GM10248 (cell line): ENCODE measurements at regions not wholly inside any gene's neighbourhood (a gene's known extent, or its start where the extent isn't known, plus 50 kb on each side); places are given as distances from the start of the nearest gene placed in this dataset.

Source experiments
- CTCF ChIA-PET: fragments of 300-600 bp; sonication (Branson Sonifier 250); formaldehyde crosslinking; extraction: SDS; loops from one replicate; lab custom pipeline; 2021; ENCODE audit warnings: antibody characterized with exemption; lab: Yijun Ruan, JAX
- POLR2A ChIA-PET: fragments of 350-650 bp; sonication (Branson Sonifier 250); formaldehyde crosslinking; extraction: SDS; loops from one replicate; lab custom pipeline; 2020; ENCODE audit warnings: antibody characterized with exemption; lab: Yijun Ruan, JAX
- DNase-seq: peaks from one replicate; pipeline ENCODE4 v3.0.0; 2012; ENCODE audit errors: extremely low spot score
- TF ChIP-seq, protein P1 (sequence below): IDR thresholded peaks from 2 replicates; pipeline ENCODE4 v1.5.1; 2012; ENCODE audit warnings: mild to moderate bottlenecking, low read depth; ENCODE audit errors: extremely low read depth, missing control alignments, control extremely low read depth

DNA sequence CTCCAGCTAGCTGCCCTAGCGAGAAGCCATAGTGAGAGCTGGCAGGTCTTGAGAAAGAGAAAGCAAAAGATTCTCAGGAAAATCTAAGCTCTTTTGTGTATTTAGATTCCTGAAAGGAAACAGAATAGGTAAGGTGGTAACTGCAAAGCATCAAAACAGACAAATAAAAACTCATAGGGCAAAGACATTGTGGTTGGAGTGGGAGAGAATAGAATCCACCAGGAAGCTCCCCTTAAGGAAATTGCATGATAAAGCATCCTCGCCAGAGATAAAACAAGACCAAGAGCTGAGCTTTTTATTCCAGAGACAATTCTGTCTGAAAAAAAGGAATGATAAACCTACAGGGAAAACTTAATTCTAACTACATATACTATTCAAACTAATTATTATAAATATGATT, 232.6 kb downstream of the SI start:
- TF ChIP-seq, protein P1, sequence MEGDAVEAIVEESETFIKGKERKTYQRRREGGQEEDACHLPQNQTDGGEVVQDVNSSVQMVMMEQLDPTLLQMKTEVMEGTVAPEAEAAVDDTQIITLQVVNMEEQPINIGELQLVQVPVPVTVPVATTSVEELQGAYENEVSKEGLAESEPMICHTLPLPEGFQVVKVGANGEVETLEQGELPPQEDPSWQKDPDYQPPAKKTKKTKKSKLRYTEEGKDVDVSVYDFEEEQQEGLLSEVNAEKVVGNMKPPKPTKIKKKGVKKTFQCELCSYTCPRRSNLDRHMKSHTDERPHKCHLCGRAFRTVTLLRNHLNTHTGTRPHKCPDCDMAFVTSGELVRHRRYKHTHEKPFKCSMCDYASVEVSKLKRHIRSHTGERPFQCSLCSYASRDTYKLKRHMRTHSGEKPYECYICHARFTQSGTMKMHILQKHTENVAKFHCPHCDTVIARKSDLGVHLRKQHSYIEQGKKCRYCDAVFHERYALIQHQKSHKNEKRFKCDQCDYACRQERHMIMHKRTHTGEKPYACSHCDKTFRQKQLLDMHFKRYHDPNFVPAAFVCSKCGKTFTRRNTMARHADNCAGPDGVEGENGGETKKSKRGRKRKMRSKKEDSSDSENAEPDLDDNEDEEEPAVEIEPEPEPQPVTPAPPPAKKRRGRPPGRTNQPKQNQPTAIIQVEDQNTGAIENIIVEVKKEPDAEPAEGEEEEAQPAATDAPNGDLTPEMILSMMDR, result no peak
- no peak for DNase-seq
- ChIA-PET POLR2A (no interaction called here), CTCF (interaction anchor here (1.2 kb wide), 1 partner anchor 9 kb away, joined by 4 read pairs; no protein-coding TSS in a partner anchor)

DNA sequence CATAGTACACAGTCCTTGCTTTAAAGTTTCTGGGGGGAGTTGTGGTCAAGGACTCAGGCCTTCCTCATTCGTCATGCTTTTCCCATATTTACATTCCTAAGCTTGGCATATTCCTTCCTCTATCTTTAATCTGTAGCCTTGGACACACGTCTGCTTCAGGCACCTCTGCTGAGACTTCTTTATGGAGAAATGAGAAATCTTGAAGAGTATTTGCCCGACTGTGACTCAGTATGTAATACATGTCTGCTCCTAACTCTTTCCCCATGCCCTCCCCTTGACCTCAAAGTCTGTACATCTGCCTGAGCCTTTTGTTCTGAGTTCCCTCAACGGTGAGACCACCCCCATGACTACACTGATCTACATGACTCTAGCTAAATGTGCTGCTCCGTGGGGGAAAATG, 246.1 kb downstream of the SI start:
- CTCF ChIA-PET, result no interaction called here
- POLR2A ChIA-PET, result no interaction called here
- TF ChIP-seq, protein P1, result no peak
- no peak for DNase-seq

DNA sequence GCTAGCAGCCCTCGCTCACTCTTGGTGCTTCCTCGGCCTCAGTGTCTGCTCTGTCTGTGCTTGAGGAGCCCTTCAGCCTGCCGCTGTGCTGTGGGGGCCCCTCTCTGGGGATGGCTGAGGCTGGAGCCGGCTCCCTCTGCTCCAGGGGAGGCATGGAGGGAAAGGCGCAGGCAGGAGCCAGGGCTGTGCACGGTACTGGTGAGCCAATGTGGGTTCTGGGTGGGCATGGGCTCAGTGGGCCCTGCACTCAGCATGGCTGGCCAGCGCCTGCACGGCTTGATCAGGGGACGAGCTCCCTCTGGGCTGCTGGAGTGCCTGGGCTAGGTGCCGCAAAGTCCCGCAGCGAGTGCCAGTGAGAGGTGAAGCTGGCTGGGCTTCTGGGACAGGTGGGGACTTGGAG, 260.0 kb downstream of the SI start:
- TF ChIP-seq, protein P1, result no peak
- no peak for DNase-seq
- ChIA-PET CTCF (interaction anchor here (1.1 to 1.5 kb wide), 2 partner anchors 10 to 11 kb away, joined by 3 to 4 read pairs; no protein-coding TSS in a partner anchor), POLR2A (no interaction called here)

DNA sequence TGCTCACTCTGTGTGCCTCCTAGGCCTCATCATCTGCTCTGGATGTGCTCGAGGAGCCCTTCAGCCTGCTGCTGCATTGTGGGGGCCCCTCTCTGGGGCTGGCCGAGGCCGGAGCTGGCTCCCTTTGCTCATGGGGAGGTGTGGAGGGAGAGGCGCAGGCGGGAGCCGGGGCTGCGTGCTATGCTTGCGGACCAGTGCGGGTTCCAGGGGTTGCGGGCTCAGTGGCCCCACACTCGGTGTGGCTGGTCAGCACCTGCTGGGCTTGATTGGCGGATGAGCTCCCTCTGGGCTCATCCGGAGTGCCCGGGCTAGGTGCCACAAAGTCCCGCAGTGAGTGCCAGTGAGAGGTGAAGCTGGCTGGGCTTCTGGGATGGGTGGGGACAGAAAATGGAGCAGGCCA, 264.2 kb downstream of the SI start:
- CTCF ChIA-PET, result interaction anchor here (1.5 kb wide), 1 partner anchor 16 kb away, joined by 3 read pairs; no protein-coding TSS in a partner anchor
- POLR2A ChIA-PET, result no interaction called here
- TF ChIP-seq, protein P1, result no peak
- DNase-seq, result no peak

DNA sequence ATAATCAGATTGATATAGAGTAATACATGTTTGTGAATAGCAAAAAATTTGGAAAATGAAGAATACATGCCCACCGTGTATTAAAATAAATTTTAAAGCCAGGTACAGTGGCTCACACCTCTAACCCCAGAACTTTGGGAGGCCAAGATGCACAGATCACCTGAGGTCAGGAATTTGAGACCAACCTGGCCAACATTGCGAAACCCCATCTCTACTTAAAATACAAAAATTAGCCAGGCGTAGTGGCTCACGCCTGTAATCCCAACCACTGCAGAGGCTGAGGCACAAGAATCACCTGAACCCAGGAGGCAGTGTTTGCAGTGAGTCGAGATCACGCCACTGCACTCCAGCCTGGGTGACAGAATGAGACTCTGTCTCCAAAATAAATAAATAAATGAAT, 266.3 kb downstream of the SI start:
- DNase-seq, result no peak
- TF ChIP-seq, protein P1, result no peak
- CTCF ChIA-PET, result no interaction called here
- POLR2A ChIA-PET, result no interaction called here

DNA sequence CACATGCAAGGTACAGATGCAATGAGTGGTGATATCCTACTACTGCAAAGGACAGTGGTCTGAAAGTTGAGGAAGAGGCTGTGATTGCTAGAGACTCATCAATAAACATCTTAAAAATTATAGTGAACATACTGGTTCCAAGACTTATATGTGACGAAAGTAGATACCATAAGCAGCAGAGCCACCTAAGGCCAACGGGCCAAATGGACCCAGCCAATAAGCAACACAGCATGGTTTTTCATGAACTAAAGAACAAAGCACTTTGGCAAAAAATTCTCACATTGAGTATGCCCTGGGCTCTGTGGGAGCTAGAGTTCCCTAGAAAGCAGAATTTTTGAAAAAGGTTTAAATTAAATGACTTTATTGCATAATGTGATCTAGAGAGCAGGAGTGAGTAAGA, 272.1 kb downstream of the SI start:
- TF ChIP-seq, protein P1, result no peak
- ChIA-PET POLR2A (no interaction called here), CTCF (interaction anchor here (1.1 kb wide), 1 partner anchor 53 kb away, joined by 3 read pairs; no protein-coding TSS in a partner anchor)
- no peak for DNase-seq

DNA sequence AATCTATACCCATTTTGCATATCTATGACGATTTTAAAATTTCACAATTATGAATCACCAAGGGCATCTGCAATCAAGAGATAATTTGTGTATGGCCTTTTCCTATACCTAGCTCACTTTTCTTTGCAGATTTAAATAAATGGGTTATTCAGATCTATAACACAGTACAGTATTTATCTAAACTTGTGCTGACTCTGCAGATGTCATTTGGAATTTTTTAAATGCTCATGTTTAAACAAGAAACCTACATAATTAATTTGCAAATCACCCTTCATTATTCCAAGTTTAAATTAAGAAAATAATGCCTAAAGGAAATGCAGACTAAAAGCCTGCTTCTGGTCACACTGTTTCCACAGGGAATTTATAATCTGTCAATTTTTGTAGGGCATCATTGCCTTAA, 284.2 kb downstream of the SI start:
- CTCF ChIA-PET, result no interaction called here
- no peak for DNase-seq
- TF ChIP-seq, protein P1, result no peak
- POLR2A ChIA-PET, result no interaction called here
